ENCODE measurements at regions not wholly inside any gene's neighbourhood (a gene's known extent, or its start where the extent isn't known, plus 50 kb on each side); places are given as distances from the start of the nearest gene placed in this dataset.

- H3K4me1 Mint-ChIP-seq (ENCODE audit: low read depth), result no peaks in the 10 kb centered on the region
- H3K4me3 Mint-ChIP-seq, result no peak overlapping the region
- peaks cover 39% of the 10 kb centered on the region for H3K9me3 Mint-ChIP-seq
- H3K27me3 Mint-ChIP-seq, result no peaks in the 10 kb centered on the region
- intact Hi-C loops (cut with micrococcal nuclease), result no loop called here
- no peaks in the 10 kb centered on the region for H3K36me3 Mint-ChIP-seq (ENCODE audit: low read depth)
- no peak overlapping the region for H3K27ac Mint-ChIP-seq
These were observed 1032.5 kb upstream of the CADM2 start for GRCh38 chr3:83926291-83926690.

DNA sequence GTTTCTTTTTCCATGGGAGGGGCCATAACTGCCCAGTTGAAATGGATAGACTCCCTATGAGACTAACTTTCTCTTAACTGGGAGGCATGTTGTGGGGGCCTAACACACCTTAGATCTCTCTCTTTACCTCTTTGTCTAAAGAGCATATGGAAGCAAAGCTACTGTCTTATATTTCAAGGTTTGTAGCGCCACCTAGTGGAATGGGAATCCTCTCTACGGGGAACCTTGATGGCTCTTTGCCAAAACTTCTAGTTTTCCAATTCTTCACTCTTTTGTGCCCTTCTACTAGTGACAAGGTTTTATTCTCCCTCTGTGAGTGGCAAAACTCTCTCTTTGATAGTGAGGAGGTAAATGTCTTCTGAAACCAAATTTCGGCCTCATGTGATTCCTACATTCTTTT lies 1030.4 kb upstream of the CADM2 start:
- intact Hi-C loops (cut with micrococcal nuclease), result no loop called here
- Mint-ChIP-seq H3K27ac (no peak overlapping the region), H3K9me3 (peaks cover 52% of the 10 kb centered on the region), H3K27me3 (no peaks in the 10 kb centered on the region), H3K36me3 (ENCODE audit: low read depth) (no peaks in the 10 kb centered on the region), H3K4me1 (ENCODE audit: low read depth) (no peaks in the 10 kb centered on the region), H3K4me3 (no peak overlapping the region)

DNA sequence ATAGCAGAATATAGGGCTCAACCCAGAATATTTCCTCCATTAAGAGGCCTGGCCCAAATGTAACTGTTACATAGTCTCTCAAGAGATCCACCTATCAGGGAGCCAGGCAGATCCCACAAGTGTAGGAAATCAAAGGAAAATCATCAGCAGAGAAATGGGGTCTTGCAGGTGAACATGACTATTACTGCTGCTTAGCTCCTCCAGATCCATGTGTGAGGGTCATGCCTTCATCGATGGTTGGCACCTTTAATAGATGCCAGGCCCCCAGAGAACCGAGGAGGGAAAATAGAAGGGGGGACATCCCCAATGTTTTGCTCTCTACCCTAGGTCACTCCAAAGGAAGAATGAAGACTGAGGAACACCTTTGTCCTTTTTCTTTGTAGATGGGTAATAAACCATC lies 1029.9 kb upstream of the CADM2 start:
- Mint-ChIP-seq H3K9me3 (peaks cover 52% of the 10 kb centered on the region), H3K4me1 (ENCODE audit: low read depth) (no peaks in the 10 kb centered on the region), H3K4me3 (no peak overlapping the region), H3K27me3 (no peaks in the 10 kb centered on the region), H3K36me3 (ENCODE audit: low read depth) (no peaks in the 10 kb centered on the region), H3K27ac (no peak overlapping the region)
- intact Hi-C loops (cut with micrococcal nuclease), result no loop called here

DNA sequence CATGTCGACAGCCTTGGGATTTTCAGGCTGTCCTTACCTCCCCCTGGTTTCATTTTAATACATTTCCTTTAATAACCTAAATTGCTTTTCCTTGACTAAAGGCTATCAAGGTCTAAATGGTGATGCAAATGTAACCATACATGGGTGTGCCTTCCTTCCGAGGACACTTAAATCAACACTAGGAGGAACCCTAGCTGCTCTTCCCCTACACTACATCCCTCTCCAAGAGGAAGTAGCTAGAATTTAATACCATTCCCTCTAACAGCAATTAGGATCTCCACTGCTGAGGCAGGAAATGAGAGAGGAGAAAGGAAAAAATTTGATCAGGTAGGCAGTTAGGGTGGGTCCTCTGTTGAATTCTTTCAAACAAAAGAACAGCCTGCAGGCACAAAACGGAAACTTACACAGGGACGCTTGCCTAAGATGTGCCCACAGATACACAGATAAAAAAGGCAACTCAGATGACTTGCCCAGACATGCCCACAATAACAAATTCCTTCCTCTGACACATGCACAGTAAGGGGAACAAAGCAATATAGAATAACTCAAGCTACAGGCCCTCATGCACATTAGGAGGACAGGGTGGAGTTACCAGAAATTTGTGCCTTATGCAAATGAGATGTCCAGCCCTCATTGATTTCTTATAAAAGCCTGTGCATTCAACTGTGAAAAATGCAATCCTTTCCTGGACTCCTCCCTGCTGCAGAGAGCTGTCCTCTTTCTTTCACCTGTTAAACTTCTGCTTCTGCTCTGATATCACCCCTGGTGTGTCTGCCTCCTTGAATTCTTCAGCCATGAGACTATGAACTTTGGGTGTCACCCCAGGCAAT lies 1024.4 kb upstream of the CADM2 start:
- Mint-ChIP-seq H3K27me3 (no peaks in the 10 kb centered on the region), H3K4me1 (ENCODE audit: low read depth) (no peaks in the 10 kb centered on the region), H3K9me3 (peaks cover 41% of the 10 kb centered on the region), H3K4me3 (no peak overlapping the region), H3K27ac (no peak overlapping the region), H3K36me3 (ENCODE audit: low read depth) (no peaks in the 10 kb centered on the region)
- intact Hi-C loops (cut with micrococcal nuclease), result no loop called here

DNA sequence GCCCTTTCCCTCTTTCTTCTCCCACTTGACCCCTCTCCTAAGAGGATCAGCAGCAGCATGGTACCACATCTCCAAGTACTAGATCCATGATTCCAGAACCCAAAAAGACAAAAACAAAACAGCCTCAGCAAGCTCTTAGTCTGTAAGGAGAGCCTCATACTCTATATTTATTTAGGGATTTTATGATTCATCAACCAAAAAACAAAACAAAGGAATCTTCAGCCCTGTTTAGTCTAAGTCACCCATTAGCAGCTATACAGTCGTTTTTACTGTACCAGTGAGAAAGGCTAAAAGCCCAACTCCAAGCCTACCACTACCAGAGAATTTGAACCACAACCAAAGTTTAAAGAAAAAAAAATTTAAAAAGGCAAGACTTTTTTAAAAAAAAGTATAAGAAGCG lies 1020.3 kb upstream of the CADM2 start:
- no peak overlapping the region for H3K27ac Mint-ChIP-seq
- H3K9me3 Mint-ChIP-seq, result peaks cover 10% of the 10 kb centered on the region
- H3K4me3 Mint-ChIP-seq, result no peak overlapping the region
- no peaks in the 10 kb centered on the region for H3K4me1 Mint-ChIP-seq (ENCODE audit: low read depth)
- intact Hi-C loops (cut with micrococcal nuclease), result no loop called here
- no peaks in the 10 kb centered on the region for H3K27me3 Mint-ChIP-seq
- H3K36me3 Mint-ChIP-seq (ENCODE audit: low read depth), result no peaks in the 10 kb centered on the region

GRCh38 chr3:83941990-83942745 lies 1016.6 kb upstream of the CADM2 start:
- H3K27me3 Mint-ChIP-seq, result no peaks in the 10 kb centered on the region
- H3K4me1 Mint-ChIP-seq (ENCODE audit: low read depth), result no peaks in the 10 kb centered on the region
- H3K9me3 Mint-ChIP-seq, result no peaks in the 10 kb centered on the region
- no peak overlapping the region for H3K4me3 Mint-ChIP-seq
- intact Hi-C loops (cut with micrococcal nuclease), result no loop called here
- H3K36me3 Mint-ChIP-seq (ENCODE audit: low read depth), result no peaks in the 10 kb centered on the region
- no peak overlapping the region for H3K27ac Mint-ChIP-seq

- Mint-ChIP-seq H3K27ac (no peak overlapping the region), H3K9me3 (no peaks in the 10 kb centered on the region), H3K36me3 (ENCODE audit: low read depth) (no peaks in the 10 kb centered on the region), H3K27me3 (no peaks in the 10 kb centered on the region), H3K4me3 (no peak overlapping the region), H3K4me1 (ENCODE audit: low read depth) (no peaks in the 10 kb centered on the region)
- intact Hi-C loops (cut with micrococcal nuclease), result no loop called here
These were observed 1012.7 kb upstream of the CADM2 start for GRCh38 chr3:83946049-83946448.

DNA sequence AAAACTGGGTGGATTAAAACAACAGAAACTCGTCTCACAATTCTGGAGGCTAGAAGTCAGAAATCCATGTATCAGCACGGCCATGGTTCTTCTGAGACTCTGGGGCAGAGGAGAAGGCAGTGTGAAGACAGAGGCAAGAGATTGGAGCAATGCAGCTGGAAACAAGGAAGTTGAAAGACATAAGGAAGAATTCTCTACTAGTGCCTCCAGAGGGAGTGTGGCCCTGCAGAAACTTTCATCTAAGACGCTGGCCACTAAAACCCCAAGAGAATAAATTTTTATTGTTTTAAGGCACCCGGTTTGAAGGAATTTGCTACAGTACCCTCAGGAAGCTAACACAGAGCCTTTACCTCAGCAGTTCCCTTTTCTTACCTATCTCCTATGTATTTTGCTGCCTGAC lies 1012.2 kb upstream of the CADM2 start:
- no peak overlapping the region for H3K4me3 Mint-ChIP-seq
- H3K36me3 Mint-ChIP-seq (ENCODE audit: low read depth), result no peaks in the 10 kb centered on the region
- H3K27ac Mint-ChIP-seq, result no peak overlapping the region
- intact Hi-C loops (cut with micrococcal nuclease), result no loop called here
- no peaks in the 10 kb centered on the region for H3K4me1 Mint-ChIP-seq (ENCODE audit: low read depth)
- no peaks in the 10 kb centered on the region for H3K27me3 Mint-ChIP-seq
- H3K9me3 Mint-ChIP-seq, result no peaks in the 10 kb centered on the region

- Mint-ChIP-seq H3K36me3 (ENCODE audit: low read depth) (no peaks in the 10 kb centered on the region), H3K4me1 (ENCODE audit: low read depth) (no peaks in the 10 kb centered on the region), H3K27me3 (no peaks in the 10 kb centered on the region), H3K27ac (no peak overlapping the region), H3K9me3 (no peaks in the 10 kb centered on the region), H3K4me3 (no peak overlapping the region)
- intact Hi-C loops (cut with micrococcal nuclease), result no loop called here
These were observed 1010.0 kb upstream of the CADM2 start for GRCh38 chr3:83948771-83949170.

DNA sequence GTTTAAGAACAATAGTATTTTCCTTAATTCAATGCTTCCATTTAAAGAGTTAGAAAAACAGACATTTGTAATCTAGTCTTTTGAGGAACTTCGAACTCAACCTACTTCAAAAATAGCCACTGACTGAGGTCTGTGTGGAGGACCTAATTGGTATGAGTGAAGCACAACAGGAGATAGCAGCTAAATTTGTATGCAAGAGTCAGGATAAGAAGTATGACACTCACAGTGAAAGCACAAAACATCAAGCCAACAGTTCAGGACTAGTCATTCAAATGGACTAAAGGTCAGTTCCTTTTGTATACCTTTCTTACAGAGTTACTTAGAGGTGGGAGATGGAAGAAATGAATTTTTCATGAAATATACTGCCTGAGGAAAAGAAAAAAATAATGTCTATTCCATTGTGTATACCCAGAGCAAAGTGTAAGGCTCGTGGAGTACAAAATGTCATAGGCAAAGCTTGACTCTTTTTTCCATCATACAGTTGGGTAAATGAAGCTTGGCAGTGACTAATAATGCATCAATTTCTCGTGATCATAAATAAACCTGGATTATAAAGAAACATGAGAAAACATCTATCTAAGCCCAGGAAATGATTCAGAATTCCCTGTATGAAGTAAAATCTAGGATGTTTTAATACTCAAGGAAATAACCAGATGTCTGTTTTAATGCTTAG lies 1005.2 kb upstream of the CADM2 start:
- Mint-ChIP-seq H3K27ac (no peak overlapping the region), H3K4me3 (no peak overlapping the region)
- intact Hi-C loops (cut with micrococcal nuclease), result no loop called here

GRCh38 chr3:83956431-83956830 lies 1002.4 kb upstream of the CADM2 start:
- no peaks in the 10 kb centered on the region for H3K36me3 Mint-ChIP-seq (ENCODE audit: low read depth)
- no peaks in the 10 kb centered on the region for H3K4me1 Mint-ChIP-seq (ENCODE audit: low read depth)
- H3K27me3 Mint-ChIP-seq, result no peaks in the 10 kb centered on the region
- no peaks in the 10 kb centered on the region for H3K9me3 Mint-ChIP-seq
- no peak overlapping the region for H3K4me3 Mint-ChIP-seq
- intact Hi-C loops (cut with micrococcal nuclease), result no loop called here
- H3K27ac Mint-ChIP-seq, result no peak overlapping the region

More for the DNA sequence above, 1005.2 kb upstream of the CADM2 start:
- Mint-ChIP-seq H3K36me3 (ENCODE audit: low read depth) (no peaks in the 10 kb centered on the region), H3K9me3 (no peaks in the 10 kb centered on the region), H3K4me1 (ENCODE audit: low read depth) (no peaks in the 10 kb centered on the region), H3K27me3 (no peaks in the 10 kb centered on the region)

DNA sequence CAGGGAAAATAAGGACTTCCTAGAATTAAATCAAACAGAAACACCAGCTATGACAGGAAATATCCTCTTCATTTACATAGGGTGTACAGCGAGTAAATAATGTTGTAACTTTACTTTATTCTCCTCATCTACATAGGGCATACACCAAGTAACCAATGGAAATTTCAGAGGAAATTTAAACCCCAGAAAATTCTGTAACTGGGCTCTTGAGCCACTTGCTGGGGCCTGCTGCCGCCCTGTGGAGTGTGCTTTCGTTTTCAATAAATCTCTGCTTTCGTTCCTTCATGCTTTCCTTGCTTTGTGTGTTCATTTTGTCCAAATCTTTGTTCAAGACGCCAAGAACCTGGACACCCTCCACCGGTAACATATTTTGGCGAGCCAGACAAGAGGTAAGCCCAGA lies 990.4 kb upstream of the CADM2 start:
- H3K36me3 Mint-ChIP-seq (ENCODE audit: low read depth), result no peaks in the 10 kb centered on the region
- intact Hi-C loops (cut with micrococcal nuclease), result no loop called here
- no peak overlapping the region for H3K27ac Mint-ChIP-seq
- no peak overlapping the region for H3K4me3 Mint-ChIP-seq
- H3K4me1 Mint-ChIP-seq (ENCODE audit: low read depth), result no peaks in the 10 kb centered on the region
- H3K9me3 Mint-ChIP-seq, result peaks cover 35% of the 10 kb centered on the region
- no peaks in the 10 kb centered on the region for H3K27me3 Mint-ChIP-seq

- H3K27me3 Mint-ChIP-seq, result no peaks in the 10 kb centered on the region
- peaks cover 35% of the 10 kb centered on the region for H3K9me3 Mint-ChIP-seq
- H3K4me1 Mint-ChIP-seq (ENCODE audit: low read depth), result no peaks in the 10 kb centered on the region
- no peaks in the 10 kb centered on the region for H3K36me3 Mint-ChIP-seq (ENCODE audit: low read depth)
- no peak overlapping the region for H3K4me3 Mint-ChIP-seq
- intact Hi-C loops (cut with micrococcal nuclease), result no loop called here
- no peak overlapping the region for H3K27ac Mint-ChIP-seq
These were observed 987.1 kb upstream of the CADM2 start for GRCh38 chr3:83971666-83972065.

DNA sequence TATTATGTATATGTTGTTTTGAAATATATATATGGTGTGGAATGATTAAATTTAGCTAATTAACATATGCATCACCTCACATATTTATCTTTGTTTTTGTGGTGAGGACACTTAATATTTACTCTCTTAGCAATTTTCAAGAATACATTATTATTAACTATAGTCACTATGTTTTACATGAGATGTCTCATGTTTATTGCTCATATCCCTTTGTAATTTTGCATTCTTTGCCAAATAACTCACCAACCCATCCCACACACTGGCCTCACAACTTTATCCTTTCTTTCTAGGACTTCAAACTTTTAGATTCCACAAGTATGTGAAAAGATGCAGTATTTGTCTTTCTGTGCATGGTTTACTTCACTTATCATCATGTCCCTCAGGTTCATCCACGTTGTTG lies 950.2 kb upstream of the CADM2 start:
- no peak overlapping the region for H3K27ac Mint-ChIP-seq
- H3K36me3 Mint-ChIP-seq (ENCODE audit: low read depth), result no peaks in the 10 kb centered on the region
- intact Hi-C loops (cut with micrococcal nuclease), result no loop called here
- peaks cover 32% of the 10 kb centered on the region for H3K9me3 Mint-ChIP-seq
- H3K4me1 Mint-ChIP-seq (ENCODE audit: low read depth), result no peaks in the 10 kb centered on the region
- H3K4me3 Mint-ChIP-seq, result no peak overlapping the region
- no peaks in the 10 kb centered on the region for H3K27me3 Mint-ChIP-seq
